ENCODE measurements at regions not wholly inside any gene's neighbourhood (a gene's known extent, or its start where the extent isn't known, plus 50 kb on each side); places are given as distances from the start of the nearest gene placed in this dataset.

DNA sequence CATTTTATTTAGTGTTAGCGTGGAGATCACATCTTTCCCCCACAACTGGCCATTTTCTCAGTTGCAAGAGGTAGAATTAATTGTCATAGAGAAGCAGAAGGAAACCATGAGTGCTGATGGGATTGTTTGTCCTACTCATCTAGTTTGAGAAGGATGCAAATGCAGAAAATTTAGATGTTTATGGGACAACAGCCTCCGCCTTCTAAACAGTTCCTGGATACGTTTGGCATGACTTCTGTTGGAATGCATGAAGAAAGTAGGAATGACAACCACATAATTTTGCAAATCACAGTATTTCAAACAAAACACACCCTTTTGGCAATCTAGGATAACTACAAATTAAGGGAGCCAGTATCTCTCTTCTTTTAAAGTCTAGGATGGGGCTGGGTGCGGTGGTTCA lies 240.1 kb upstream of the SUCLG2 start:
- WGBS (ENCODE audit: missing lambda C conversion rate) = 44% methylated on average over 4 of the region's 4 CpGs
- CTCF ChIA-PET = no interaction called here
- POLR2A ChIA-PET = no interaction called here
- H3K4me2 ChIP-seq = no peak overlapping the region
- TF ChIP-seq CBX8 (IDR thresholded peaks at IDR 0.05) (no peak), CHD2 (IDR thresholded peaks at IDR 0.05; ENCODE audit: low read length, partially characterized antibody) (no peak), POLR2A (IDR thresholded peaks at IDR 0.05; ENCODE audit: low read length) (no peak)
- no peak for ATAC-seq
- H3K9me3 ChIP-seq = no peaks in the 10 kb centered on the region
- FAIRE-seq = no peak
- no peaks in the 10 kb centered on the region for H3K4me1 ChIP-seq
- H3K4me3 ChIP-seq = no peak overlapping the region
- DNase-seq (ENCODE audit: low read depth in 1 of 2, low spot score in 1 of 2) = no peak
- H3K27ac ChIP-seq = no peak overlapping the region

- WGBS (ENCODE audit: missing lambda C conversion rate) = 61% methylated on average over 1 of the region's 1 CpG
- ChIA-PET POLR2A (no interaction called here), CTCF (no interaction called here)
- FAIRE-seq = no peak
- H3K4me1 ChIP-seq = no peaks in the 10 kb centered on the region
- DNase-seq (ENCODE audit: low read depth in 1 of 2, low spot score in 1 of 2) = no peak
- TF ChIP-seq HOXA7 (CRISPR knock-in tag; IDR thresholded peaks at IDR 0.05) (no peak), ZNF302 (CRISPR knock-in tag; IDR thresholded peaks at IDR 0.05) (no peak), FOSB (CRISPR knock-in tag; IDR thresholded peaks at IDR 0.05) (no peak), CBX2 (IDR thresholded peaks at IDR 0.05; ENCODE audit: borderline replicate concordance, low read depth) (no peak), RARB (CRISPR knock-in tag; IDR thresholded peaks at IDR 0.05) (no peak), TP53 (CRISPR knock-in tag; IDR thresholded peaks at IDR 0.05) (no peak), HDAC2 (IDR thresholded peaks at IDR 0.05) (no peak), SMC3 (IDR thresholded peaks at IDR 0.05) (no peak), HMGXB4 (CRISPR knock-in tag; IDR thresholded peaks at IDR 0.05; ENCODE audit: borderline replicate concordance) (no peak), KDM5A (IDR thresholded peaks at IDR 0.05) (no peak), JUNB (IDR thresholded peaks at IDR 0.05) (no peak), TFCP2L1 (CRISPR knock-in tag; IDR thresholded peaks at IDR 0.05) (no peak), PBX3 (IDR thresholded peaks at IDR 0.05) (no peak), ZC3H11A (IDR thresholded peaks at IDR 0.05) (no peak), MAFK (IDR thresholded peaks at IDR 0.05; ENCODE audit: partially characterized antibody) (no peak)
- TF ChIP-seq, protein P1, sequence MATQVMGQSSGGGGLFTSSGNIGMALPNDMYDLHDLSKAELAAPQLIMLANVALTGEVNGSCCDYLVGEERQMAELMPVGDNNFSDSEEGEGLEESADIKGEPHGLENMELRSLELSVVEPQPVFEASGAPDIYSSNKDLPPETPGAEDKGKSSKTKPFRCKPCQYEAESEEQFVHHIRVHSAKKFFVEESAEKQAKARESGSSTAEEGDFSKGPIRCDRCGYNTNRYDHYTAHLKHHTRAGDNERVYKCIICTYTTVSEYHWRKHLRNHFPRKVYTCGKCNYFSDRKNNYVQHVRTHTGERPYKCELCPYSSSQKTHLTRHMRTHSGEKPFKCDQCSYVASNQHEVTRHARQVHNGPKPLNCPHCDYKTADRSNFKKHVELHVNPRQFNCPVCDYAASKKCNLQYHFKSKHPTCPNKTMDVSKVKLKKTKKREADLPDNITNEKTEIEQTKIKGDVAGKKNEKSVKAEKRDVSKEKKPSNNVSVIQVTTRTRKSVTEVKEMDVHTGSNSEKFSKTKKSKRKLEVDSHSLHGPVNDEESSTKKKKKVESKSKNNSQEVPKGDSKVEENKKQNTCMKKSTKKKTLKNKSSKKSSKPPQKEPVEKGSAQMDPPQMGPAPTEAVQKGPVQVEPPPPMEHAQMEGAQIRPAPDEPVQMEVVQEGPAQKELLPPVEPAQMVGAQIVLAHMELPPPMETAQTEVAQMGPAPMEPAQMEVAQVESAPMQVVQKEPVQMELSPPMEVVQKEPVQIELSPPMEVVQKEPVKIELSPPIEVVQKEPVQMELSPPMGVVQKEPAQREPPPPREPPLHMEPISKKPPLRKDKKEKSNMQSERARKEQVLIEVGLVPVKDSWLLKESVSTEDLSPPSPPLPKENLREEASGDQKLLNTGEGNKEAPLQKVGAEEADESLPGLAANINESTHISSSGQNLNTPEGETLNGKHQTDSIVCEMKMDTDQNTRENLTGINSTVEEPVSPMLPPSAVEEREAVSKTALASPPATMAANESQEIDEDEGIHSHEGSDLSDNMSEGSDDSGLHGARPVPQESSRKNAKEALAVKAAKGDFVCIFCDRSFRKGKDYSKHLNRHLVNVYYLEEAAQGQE (IDR thresholded peaks at IDR 0.05) = no peak
- ATAC-seq = no peak
- no peaks in the 10 kb centered on the region for H3K9me3 ChIP-seq
- no peak overlapping the region for H3K4me2 ChIP-seq
- H3K4me3 ChIP-seq = no peak overlapping the region
- H3K27ac ChIP-seq = no peak overlapping the region
Measured at GRCh38 chr3:67884345-67884744, 229.9 kb upstream of the SUCLG2 start.

DNA sequence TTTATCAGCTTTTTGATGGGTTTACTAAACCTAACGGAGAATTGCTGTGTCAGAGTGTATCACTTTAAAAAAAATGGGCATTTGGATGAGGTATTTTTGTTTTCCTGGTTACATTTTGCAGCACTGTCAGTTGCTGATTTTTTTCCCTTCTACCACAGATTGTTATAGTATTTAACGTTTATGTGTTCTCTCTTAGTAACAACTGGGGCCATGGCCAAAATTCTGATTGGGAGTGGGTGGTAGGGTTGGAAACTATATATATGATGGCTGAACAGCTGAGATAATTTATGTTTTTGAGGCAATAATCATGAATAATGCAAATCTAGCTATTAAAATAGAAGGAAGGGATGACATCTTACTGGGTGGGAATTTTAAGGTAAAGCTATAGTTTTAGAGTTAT lies 229.4 kb upstream of the SUCLG2 start:
- no peak for ATAC-seq
- no peak overlapping the region for H3K4me2 ChIP-seq
- DNase-seq (ENCODE audit: low read depth in 1 of 2, low spot score in 1 of 2) = no peak
- WGBS (ENCODE audit: missing lambda C conversion rate) = 34% methylated on average over 2 of the region's 2 CpGs
- no peak overlapping the region for H3K27ac ChIP-seq
- H3K9me3 ChIP-seq = no peaks in the 10 kb centered on the region
- H3K4me3 ChIP-seq = no peak overlapping the region
- ChIA-PET CTCF (no interaction called here), POLR2A (no interaction called here)
- H3K4me1 ChIP-seq = no peaks in the 10 kb centered on the region
- no peak for FAIRE-seq
- TF ChIP-seq HDAC2 (IDR thresholded peaks at IDR 0.05) (no peak), PBX3 (IDR thresholded peaks at IDR 0.05) (no peak), GATA3 (IDR thresholded peaks at IDR 0.05; ENCODE audit: borderline replicate concordance) (no peak), FOXS1 (CRISPR knock-in tag; IDR thresholded peaks at IDR 0.05) (no peak), CTCF (IDR thresholded peaks at IDR 0.05) (no peak), HOXA7 (CRISPR knock-in tag; IDR thresholded peaks at IDR 0.05) (no peak), EP300 (IDR thresholded peaks at IDR 0.05) (no peak)
- TF ChIP-seq, protein P1 (IDR thresholded peaks at IDR 0.05) = no peak

Measured in A549 (cell line).